ENCODE measurements at regions not wholly inside any gene's neighbourhood (a gene's known extent, or its start where the extent isn't known, plus 50 kb on each side); places are given as distances from the start of the nearest gene placed in this dataset.

- Histone ChIP-seq H2AFZ (ENCODE audit: low read length) (no peak overlapping the region), H3K36me3 (ENCODE audit: insufficient read depth, low read length) (no peaks in the 10 kb centered on the region)
- TF ChIP-seq CTCF (conservative IDR thresholded peaks at IDR 0.05; ENCODE audit: low read length) (no peak), EZH2phosphoT487 (IDR thresholded peaks at IDR 0.05; ENCODE audit: borderline replicate concordance) (no peak)
Observed at GRCh38 chr7:26478550-26478949, 186.9 kb downstream of the SNX10 start.

GRCh38 chr7:26479581-26479980 is 187.9 kb downstream of the SNX10 start:
- Histone ChIP-seq H3K9me2 (replicated peaks; ENCODE audit: low read depth, low read length) (no peaks in the 10 kb centered on the region), H3K4me2 (ENCODE audit: low read depth, low read length, poor library complexity, severe bottlenecking) (no peak overlapping the region), H2AFZ (ENCODE audit: low read length) (no peak overlapping the region), H3K9me3 (ENCODE audit: insufficient read depth, low read depth, low read length) (no peaks in the 10 kb centered on the region), H3F3A (ENCODE audit: low read depth) (no peaks in the 10 kb centered on the region), H3K4me1 (ENCODE audit: insufficient read depth, low read length, poor library complexity, severe bottlenecking) (no peaks in the 10 kb centered on the region), H3K36me3 (ENCODE audit: insufficient read depth, low read length) (no peaks in the 10 kb centered on the region), H3K4me3 (ENCODE audit: low read length, poor library complexity, severe bottlenecking) (no peak overlapping the region), H3K27me3 (ENCODE audit: insufficient read depth, low read length, poor library complexity, severe bottlenecking) (no peaks in the 10 kb centered on the region), H3K79me2 (ENCODE audit: insufficient read depth, low read length) (no peaks in the 10 kb centered on the region), H3K9ac (ENCODE audit: low read depth, low read length, poor library complexity, severe bottlenecking) (no peak overlapping the region), H4K20me1 (ENCODE audit: insufficient read depth, low read length, poor library complexity, severe bottlenecking) (no peaks in the 10 kb centered on the region)
- TF ChIP-seq CTCF (conservative IDR thresholded peaks at IDR 0.05; ENCODE audit: low read length) (no peak), EZH2phosphoT487 (IDR thresholded peaks at IDR 0.05; ENCODE audit: borderline replicate concordance) (no peak)

More at GRCh38 chr7:26478550-26478949, 186.9 kb downstream of the SNX10 start:
- H3K9me2 ChIP-seq (replicated peaks; ENCODE audit: low read depth, low read length) = no peaks in the 10 kb centered on the region
- no peaks in the 10 kb centered on the region for H3K27me3 ChIP-seq (ENCODE audit: insufficient read depth, low read length, poor library complexity, severe bottlenecking)
- no peaks in the 10 kb centered on the region for H4K20me1 ChIP-seq (ENCODE audit: insufficient read depth, low read length, poor library complexity, severe bottlenecking)
- no peak overlapping the region for H3K4me3 ChIP-seq (ENCODE audit: low read length, poor library complexity, severe bottlenecking)
- H3K4me2 ChIP-seq (ENCODE audit: low read depth, low read length, poor library complexity, severe bottlenecking) = no peak overlapping the region
- no peaks in the 10 kb centered on the region for H3K4me1 ChIP-seq (ENCODE audit: insufficient read depth, low read length, poor library complexity, severe bottlenecking)
- no peaks in the 10 kb centered on the region for H3F3A ChIP-seq (ENCODE audit: low read depth)
- H3K9ac ChIP-seq (ENCODE audit: low read depth, low read length, poor library complexity, severe bottlenecking) = no peak overlapping the region
- H3K79me2 ChIP-seq (ENCODE audit: insufficient read depth, low read length) = no peaks in the 10 kb centered on the region
- H3K9me3 ChIP-seq (ENCODE audit: insufficient read depth, low read depth, low read length) = no peaks in the 10 kb centered on the region

GRCh38 chr7:26480156-26480555 is 188.5 kb downstream of the SNX10 start:
- no peaks in the 10 kb centered on the region for H3K4me1 ChIP-seq (ENCODE audit: insufficient read depth, low read length, poor library complexity, severe bottlenecking)
- no peak overlapping the region for H3K4me3 ChIP-seq (ENCODE audit: low read length, poor library complexity, severe bottlenecking)
- H3K27me3 ChIP-seq (ENCODE audit: insufficient read depth, low read length, poor library complexity, severe bottlenecking) = no peaks in the 10 kb centered on the region
- H3K9me3 ChIP-seq (ENCODE audit: insufficient read depth, low read depth, low read length) = no peaks in the 10 kb centered on the region
- no peaks in the 10 kb centered on the region for H3K9me2 ChIP-seq (replicated peaks; ENCODE audit: low read depth, low read length)
- H3K36me3 ChIP-seq (ENCODE audit: insufficient read depth, low read length) = no peaks in the 10 kb centered on the region
- H4K20me1 ChIP-seq (ENCODE audit: insufficient read depth, low read length, poor library complexity, severe bottlenecking) = no peaks in the 10 kb centered on the region
- H3K4me2 ChIP-seq (ENCODE audit: low read depth, low read length, poor library complexity, severe bottlenecking) = no peak overlapping the region
- H3K79me2 ChIP-seq (ENCODE audit: insufficient read depth, low read length) = no peaks in the 10 kb centered on the region
- no peak overlapping the region for H2AFZ ChIP-seq (ENCODE audit: low read length)
- no peaks in the 10 kb centered on the region for H3F3A ChIP-seq (ENCODE audit: low read depth)
- H3K9ac ChIP-seq (ENCODE audit: low read depth, low read length, poor library complexity, severe bottlenecking) = no peak overlapping the region
- no peak for TF ChIP-seq EZH2phosphoT487 (IDR thresholded peaks at IDR 0.05; ENCODE audit: borderline replicate concordance)
- no peak for TF ChIP-seq CTCF (conservative IDR thresholded peaks at IDR 0.05; ENCODE audit: low read length)
